Bone marrow (tissue), 2 donors: ENCODE measurements at regions not wholly inside any gene's neighbourhood (a gene's known extent, or its start where the extent isn't known, plus 50 kb on each side); places are given as distances from the start of the nearest gene placed in this dataset.

Source experiments
- DNase-seq, 2 donors: peaks; one replicate each; lab custom pipeline; 2025; lab: John Stamatoyannopoulos, UW

- DNase-seq, result no peak
Observed at GRCh38 chr2:19809206-19809605, 92.6 kb downstream of the TTC32 start.

DNA sequence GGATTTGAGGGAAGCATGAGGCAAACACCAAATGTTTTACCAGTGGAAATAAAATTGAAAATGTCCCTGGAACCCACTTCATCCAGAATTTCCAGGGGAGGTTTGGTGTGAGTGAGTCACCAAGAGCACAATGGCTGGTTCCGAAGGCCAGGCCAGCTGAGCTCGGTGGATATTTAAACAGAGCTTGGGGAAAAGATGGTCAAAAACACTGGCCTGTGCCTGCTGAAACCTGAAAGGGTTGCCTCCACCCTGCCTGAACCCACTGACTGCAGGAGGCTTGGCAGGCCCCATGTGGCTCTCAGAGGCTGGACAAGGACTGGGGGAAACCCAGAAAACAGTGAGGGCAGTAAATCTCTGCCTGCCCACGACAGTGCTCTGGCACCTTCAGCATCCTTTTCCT, 93.9 kb downstream of the TTC32 start:
- no peak for DNase-seq

DNA sequence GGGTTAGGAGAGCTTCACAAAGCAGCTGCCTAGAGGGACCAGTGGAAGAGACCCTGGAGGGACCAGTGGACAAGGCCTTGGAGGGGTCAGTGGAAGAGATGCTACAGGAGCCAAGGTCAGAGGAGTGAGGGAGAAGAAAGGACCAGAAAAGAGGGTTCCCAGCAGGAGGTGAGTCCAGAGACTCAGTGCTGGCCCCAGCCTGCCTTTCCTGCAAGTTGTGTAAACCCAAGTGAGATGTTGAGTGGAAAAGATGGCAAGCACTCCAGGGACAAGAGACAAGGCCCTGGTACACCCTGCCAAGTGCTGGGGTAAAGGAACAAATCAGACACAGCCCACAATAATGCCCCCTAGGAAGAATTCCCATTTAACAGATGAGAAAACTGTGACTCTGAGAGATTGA, 94.4 kb downstream of the TTC32 start:
- DNase-seq, result no peak

DNA sequence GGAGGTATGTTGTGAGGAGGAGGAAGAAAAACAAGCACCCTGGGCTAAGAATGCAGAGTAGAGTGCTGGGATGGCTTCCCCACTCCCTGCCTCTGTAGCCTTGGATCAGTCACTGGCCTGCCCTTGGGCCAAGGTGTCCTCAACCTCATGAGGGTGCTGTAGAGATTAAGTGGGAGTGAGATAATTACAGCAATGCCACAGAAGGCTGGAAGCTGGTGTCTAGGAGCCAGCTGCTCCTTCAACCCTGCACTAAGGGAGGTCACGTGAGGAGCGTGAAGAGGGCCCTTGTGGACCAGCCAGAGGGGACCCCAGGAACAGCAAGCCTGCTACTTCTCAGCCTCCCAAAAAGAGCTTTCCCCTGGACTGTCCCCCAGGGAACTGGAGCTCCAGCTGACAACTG, 95.2 kb downstream of the TTC32 start:
- DNase-seq, result no peak

GRCh38 chr2:19806131-19806530, 95.7 kb downstream of the TTC32 start:
- DNase-seq, result no peak

DNA sequence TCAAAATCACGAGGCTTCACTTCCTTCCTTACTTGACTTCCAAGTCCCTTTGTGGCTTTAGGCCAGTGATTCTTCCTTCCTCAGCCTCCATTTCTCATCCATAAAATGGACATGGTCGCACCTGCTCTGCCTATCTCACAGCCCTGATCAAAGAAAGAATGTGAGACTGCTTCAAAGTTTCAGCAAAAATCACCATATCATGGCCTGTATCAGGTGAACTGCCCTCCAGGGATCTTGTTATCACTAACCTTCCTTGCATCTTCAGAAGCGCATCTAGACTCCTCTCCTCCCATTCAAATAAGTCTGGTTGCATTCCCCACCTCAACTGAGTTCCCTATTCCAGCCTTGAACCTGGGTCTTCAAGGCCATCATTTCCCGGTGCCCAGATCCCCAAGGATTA, 96.5 kb downstream of the TTC32 start:
- no peak for DNase-seq

DNA sequence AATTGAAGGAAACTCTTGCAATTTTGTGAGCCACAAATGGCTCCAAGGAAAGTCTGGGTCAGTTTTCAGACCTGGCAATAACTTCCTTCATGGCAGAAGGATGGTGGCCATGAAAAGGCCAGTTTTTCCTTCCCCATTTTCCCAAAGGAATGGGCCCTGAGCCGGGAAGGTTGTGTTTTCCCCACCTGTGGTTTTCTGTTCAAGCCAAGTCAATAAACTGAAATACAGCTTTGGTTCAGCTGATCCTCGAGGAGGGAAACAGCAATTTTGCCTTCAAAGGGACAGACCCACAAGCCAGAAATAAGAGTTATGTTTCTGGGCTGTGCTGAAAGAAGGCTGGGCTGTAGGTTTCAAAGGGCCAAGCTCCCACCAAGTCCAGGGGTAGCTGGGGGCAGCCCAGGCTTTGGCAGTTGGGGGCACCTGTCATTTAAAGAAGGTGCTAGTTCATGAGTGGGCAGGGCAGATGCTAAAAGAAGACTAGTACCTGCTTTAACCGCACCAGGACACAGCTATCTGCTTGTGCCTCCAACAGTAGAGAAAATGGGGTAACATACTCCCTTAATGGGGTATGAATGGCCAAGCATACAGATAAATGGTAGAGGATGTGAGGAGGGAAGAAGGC, 97.0 kb downstream of the TTC32 start:
- no peak for DNase-seq

DNA sequence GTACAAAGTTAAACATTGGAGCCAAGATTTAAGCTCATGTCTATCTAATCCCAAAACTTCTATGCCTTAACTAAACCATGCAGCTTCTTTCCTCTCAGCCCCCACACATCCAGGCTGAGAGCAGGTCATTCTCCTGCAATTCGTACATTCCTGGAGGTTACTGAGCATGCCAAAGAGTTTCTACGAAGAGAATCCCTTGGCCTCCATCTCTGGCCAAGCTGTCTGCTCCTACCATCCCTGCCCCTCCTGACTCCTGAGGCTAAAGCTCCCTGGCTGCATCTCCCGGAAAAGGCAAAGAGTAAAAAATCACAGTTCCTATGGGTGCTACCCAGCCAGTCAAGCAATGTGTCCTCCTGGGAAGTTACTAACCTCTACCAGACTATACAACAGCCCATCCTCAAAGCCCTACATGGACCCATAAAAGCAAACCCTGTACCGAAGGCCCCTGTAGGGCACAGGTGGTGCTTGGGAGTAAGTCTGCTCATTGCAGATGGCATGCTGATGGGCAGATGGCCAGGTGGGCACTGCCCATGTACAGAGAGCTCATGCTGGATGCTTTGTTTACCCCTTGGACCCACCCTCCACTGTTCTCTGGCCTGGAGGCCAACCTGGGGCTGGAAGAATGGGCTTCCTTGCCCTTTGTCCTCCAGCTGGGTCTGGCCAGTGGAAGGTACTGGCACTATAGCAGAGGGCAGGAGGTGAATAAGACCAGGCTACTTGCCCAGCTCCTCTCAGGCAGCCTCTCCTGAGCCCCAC, 99.5 kb downstream of the TTC32 start:
- DNase-seq, result no peak

DNA sequence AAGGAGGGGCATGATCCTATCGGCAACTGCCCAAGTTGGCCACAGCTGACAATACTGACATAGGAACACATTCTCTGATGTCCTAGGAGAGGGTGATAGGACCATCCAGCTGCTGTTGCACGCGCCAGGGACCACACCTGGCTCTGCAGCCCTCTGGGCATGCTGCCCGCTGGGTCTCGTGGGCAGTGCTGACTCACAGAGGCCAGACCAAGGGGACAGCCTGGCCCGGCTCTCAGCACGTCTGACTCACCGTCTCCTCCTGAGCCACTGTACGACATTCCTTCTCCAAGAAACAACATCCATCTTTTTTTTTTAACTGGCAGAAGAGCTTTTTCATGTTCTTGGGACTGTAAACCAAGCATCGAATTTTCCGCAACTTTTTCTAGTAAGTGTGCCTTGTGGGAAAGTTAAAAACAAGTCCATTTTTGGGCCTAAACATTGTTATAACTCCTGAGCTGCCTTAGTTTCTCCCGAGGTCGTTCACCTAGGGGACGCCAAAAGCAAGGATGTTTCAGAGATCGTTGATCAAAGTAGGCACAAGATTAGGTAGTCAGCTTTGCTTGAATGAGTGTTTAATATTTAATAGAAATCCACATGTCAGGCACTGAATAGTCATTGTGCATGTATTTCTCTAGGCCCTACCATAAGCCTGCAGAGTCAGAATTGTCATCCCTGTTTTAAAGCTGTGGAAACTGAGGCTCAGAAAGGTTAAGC, 100.3 kb downstream of the TTC32 start:
- no peak for DNase-seq

GRCh38 chr2:19800796-19801195, 101.0 kb downstream of the TTC32 start:
- no peak for DNase-seq

- no peak for DNase-seq
Observed at GRCh38 chr2:19799881-19800780, 101.7 kb downstream of the TTC32 start.

DNA sequence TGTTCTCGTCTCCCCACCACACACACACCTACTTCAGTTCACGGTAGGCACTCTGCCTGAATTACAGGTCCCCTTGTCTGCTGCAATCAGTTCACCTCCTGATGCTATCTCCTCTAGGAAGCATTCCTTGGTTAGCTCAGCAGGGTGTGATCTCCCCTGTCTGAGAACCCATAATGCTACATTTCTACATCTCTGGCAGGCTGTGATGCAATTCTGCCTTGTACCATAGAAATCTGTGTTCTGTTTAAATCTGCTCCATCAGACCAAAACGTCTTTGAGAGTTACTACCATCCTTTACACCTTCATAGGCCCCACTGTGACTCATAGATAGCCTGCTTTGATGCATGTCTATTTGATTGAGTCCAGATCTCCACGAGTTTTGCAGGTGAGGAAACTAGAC, 103.9 kb downstream of the TTC32 start:
- no peak for DNase-seq

GRCh38 chr2:19797243-19797810, 104.5 kb downstream of the TTC32 start:
- DNase-seq, result no peak

GRCh38 chr2:19796035-19796695, 105.6 kb downstream of the TTC32 start:
- DNase-seq, result no peak

GRCh38 chr2:19793132-19793750, 108.5 kb downstream of the TTC32 start:
- DNase-seq, result no peak

DNA sequence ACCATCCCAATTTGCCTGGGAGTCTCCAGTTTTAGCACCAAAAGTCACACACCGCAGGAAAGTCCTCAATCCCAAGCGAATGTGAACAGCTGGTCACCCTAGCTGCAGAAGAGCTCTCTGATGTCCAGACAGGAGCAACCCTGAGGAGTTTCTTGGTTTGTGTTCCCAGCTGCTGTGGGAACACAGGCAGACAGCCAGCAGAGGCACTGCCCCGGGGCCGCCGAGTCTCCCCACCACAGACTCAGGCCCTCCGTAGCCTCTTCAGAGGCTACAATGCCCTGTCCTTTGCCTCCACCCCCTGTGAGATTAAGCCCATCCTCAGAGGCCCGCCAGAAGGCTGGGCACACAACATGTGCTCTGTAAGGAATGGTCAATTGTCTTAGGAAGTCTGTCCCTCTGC, 111.5 kb downstream of the TTC32 start:
- DNase-seq, result no peak

DNA sequence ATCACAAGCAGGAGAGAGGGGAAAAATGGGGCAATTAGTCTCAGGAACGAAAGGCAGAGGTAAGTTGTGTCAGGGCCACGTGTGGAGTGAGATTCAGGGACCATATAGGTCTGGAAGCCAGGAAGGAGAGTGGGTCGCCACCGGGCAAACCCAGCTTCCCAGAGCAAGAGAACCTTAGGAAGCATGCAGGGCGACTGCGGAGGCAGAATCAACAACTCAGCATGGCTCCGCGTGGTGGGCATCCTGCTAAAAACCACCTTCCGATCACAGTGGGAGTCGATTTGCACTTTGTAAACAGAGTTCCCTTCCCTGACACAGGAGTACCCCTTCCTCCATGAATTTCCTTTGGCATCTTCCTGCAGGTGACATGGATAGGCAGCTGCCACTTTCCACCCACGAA, 114.6 kb downstream of the TTC32 start:
- DNase-seq, result no peak

DNA sequence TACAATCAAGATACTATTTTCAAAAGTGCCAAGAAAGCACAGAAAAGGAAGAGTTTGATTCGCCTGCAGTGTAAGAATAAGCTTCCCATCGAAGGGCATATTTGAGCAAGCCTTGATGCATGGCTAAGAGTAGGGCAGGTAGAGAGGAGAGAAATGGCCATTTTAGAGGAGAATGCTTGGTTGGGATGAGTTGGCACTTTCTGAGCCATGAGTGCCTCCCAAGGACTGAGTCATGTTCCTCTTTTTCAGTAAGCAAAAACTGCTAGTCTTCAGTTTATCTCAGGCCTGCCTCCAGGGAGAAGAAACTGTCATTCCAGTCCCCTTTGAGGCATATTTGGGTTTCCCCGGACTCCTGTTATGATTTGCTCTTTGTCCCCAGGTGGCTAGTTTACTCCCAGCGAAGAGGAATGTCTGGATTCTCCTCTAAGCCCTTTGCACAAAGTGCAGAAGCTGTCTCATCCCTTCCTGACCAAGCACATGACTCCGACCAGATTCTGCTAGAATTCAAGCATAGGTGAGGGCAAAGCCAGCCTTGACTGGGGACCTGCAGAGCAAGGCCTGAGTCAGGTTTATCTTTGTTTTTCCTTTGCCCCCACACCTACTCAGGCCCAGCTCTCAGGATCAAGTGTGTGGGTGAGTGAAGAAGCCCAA, 115.2 kb downstream of the TTC32 start:
- peak; percentile 16 to 44 for DNase-seq

GRCh38 chr2:19785867-19786266, 115.9 kb downstream of the TTC32 start:
- no peak for DNase-seq

DNA sequence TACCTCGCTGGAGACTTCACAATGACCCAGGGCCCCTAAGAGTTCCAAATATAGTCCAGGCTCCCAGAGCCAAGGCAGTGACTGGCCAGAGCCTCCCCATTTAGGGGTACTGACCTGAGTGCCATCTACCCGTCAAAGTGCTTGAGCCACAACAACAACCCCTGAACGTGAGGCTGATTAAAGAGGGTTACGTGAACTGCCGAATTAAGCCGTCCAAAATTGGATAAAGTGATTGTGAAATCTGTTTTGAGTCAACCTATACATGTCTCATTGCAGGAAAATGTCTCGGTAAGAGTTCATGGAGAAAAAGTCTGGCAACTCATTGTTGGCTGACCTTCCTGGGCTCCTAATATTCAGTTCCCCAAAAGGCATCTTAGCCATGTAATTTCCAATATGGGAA, 116.3 kb downstream of the TTC32 start:
- no peak for DNase-seq
